Mucosa of descending colon (tissue), 3 donors: ENCODE measurements at regions not wholly inside any gene's neighbourhood (a gene's known extent, or its start where the extent isn't known, plus 50 kb on each side); places are given as distances from the start of the nearest gene placed in this dataset.

Experiments
- ATAC-seq: fragments of 200-7000 bp; cut with Tn5 transposase; one replicate; pipeline ENCODE4 v1.9.1; 2020; ENCODE audit warnings: mild to moderate bottlenecking, moderate library complexity
- DNase-seq, 3 donors: peaks; one replicate each; pipeline ENCODE4 v3.0.0-alpha.2; 2020
- H3K36me3 ChIP-seq: fragments of 200-600 bp; one replicate; pipeline ENCODE4 v1.8.0; 2021; ENCODE audit warnings: low read depth, mild to moderate bottlenecking
- H3K4me1 ChIP-seq: fragments of 200-600 bp; one replicate; pipeline ENCODE4 v1.8.0; 2021; ENCODE audit warnings: low read depth, mild to moderate bottlenecking
- H3K4me3 ChIP-seq: fragments of 200-600 bp; one replicate; pipeline ENCODE4 v1.8.0; 2021; ENCODE audit warnings: mild to moderate bottlenecking
- H3K9me3 ChIP-seq: fragments of 200-600 bp; one replicate; pipeline ENCODE4 v1.8.0; 2021; ENCODE audit warnings: mild to moderate bottlenecking
- CTCF ChIP-seq: fragments of 200-600 bp; IDR thresholded peaks from one replicate; pipeline ENCODE4 v1.8.0; 2022; ENCODE audit warnings: antibody characterized with exemption, mild to moderate bottlenecking
- intact Hi-C, 2 donors: fragments of 100-400 bp; cut with DNase I in 1 of 2; cut with micrococcal nuclease in 1 of 2; formaldehyde crosslinking; loops; one replicate each; pipeline versions ENCODE4 v1.11.0 to v1.11.1; 2022; cut with DNase I, micrococcal nuclease
- donor health status: DM: no; HTN: no; CAD: no; lungs with moderate emphysema.
- donor health status: DM: no; HTN: no; CAD: no.
- donor health status: DM: no; HTN: yes; CAD: no.

- intact Hi-C loops: no loop called here
- Histone ChIP-seq H3K4me3 (no peak overlapping the region), H3K4me1 (no peaks in the 10 kb centered on the region), H3K36me3 (no peaks in the 10 kb centered on the region), H3K9me3 (no peaks in the 10 kb centered on the region)
- DNase-seq (no peak), ATAC-seq (no peak)
- no peak for TF ChIP-seq CTCF
These were observed 119.7 kb downstream of the RDH14 start for GRCh38 chr2:18440777-18441176.

- no peaks in the 10 kb centered on the region for H3K9me3 ChIP-seq
- ATAC-seq: no peak
- intact Hi-C loops: no loop called here
These were observed 120.3 kb downstream of the RDH14 start for GRCh38 chr2:18440141-18440661.

GRCh38 chr2:18439716-18440115, 120.7 kb downstream of the RDH14 start:
- H3K9me3 ChIP-seq: no peaks in the 10 kb centered on the region
- ATAC-seq (no peak), DNase-seq (no peak)
- no peak for TF ChIP-seq CTCF
- H3K36me3 ChIP-seq: no peaks in the 10 kb centered on the region
- intact Hi-C loops: no loop called here
- no peak overlapping the region for H3K4me3 ChIP-seq
- H3K4me1 ChIP-seq: no peaks in the 10 kb centered on the region

More at GRCh38 chr2:18440141-18440661, 120.3 kb downstream of the RDH14 start:
- no peak for DNase-seq
- H3K4me1 ChIP-seq: no peaks in the 10 kb centered on the region
- H3K4me3 ChIP-seq: no peak overlapping the region
- no peaks in the 10 kb centered on the region for H3K36me3 ChIP-seq
- no peak for TF ChIP-seq CTCF

- no peak for ATAC-seq
- no peaks in the 10 kb centered on the region for H3K9me3 ChIP-seq
- TF ChIP-seq CTCF: no peak
- H3K4me3 ChIP-seq: no peak overlapping the region
- no peaks in the 10 kb centered on the region for H3K4me1 ChIP-seq
- intact Hi-C loops: no loop called here
- H3K36me3 ChIP-seq: no peaks in the 10 kb centered on the region
- no peak for DNase-seq
These were observed 122.5 kb downstream of the RDH14 start for GRCh38 chr2:18437909-18438308.

- Histone ChIP-seq H3K9me3 (no peaks in the 10 kb centered on the region), H3K36me3 (no peaks in the 10 kb centered on the region), H3K4me3 (no peak overlapping the region), H3K4me1 (no peaks in the 10 kb centered on the region)
- DNase-seq (no peak), ATAC-seq (no peak)
- no peak for TF ChIP-seq CTCF
- intact Hi-C loops: no loop called here
These were observed 123.9 kb downstream of the RDH14 start for GRCh38 chr2:18436503-18437005.
